ENCODE measurements at regions not wholly inside any gene's neighbourhood (a gene's known extent, or its start where the extent isn't known, plus 50 kb on each side); places are given as distances from the start of the nearest gene placed in this dataset.

DNA sequence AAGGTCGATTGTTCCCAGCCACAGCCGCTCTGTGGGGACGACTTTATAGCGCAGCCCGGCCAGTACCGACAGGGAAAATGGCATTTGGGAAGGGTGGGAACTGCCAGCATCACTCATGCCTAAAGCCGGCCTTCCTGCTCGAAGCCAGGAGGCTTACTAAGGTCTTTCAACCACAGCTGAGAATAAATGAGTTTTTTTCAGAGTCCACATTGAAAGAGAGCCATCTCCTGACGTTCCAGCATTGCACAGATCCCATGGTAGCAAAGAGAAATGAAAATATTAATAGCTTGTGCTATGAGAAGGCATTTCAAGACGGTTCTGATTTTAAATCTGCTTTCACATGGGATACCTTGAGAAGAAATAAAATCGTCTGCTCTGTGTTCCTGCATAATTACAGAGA, 230.2 kb upstream of the IGF1R start:
- TF ChIP-seq, protein P1, sequence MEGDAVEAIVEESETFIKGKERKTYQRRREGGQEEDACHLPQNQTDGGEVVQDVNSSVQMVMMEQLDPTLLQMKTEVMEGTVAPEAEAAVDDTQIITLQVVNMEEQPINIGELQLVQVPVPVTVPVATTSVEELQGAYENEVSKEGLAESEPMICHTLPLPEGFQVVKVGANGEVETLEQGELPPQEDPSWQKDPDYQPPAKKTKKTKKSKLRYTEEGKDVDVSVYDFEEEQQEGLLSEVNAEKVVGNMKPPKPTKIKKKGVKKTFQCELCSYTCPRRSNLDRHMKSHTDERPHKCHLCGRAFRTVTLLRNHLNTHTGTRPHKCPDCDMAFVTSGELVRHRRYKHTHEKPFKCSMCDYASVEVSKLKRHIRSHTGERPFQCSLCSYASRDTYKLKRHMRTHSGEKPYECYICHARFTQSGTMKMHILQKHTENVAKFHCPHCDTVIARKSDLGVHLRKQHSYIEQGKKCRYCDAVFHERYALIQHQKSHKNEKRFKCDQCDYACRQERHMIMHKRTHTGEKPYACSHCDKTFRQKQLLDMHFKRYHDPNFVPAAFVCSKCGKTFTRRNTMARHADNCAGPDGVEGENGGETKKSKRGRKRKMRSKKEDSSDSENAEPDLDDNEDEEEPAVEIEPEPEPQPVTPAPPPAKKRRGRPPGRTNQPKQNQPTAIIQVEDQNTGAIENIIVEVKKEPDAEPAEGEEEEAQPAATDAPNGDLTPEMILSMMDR (IDR thresholded peaks at IDR 0.05; ENCODE audit: insufficient read depth, low read length): no peak
- DNase-seq (ENCODE audit: low read depth): no peak
- H3K4me3 ChIP-seq (ENCODE audit: low read depth, low read length): no peak overlapping the region

DNA sequence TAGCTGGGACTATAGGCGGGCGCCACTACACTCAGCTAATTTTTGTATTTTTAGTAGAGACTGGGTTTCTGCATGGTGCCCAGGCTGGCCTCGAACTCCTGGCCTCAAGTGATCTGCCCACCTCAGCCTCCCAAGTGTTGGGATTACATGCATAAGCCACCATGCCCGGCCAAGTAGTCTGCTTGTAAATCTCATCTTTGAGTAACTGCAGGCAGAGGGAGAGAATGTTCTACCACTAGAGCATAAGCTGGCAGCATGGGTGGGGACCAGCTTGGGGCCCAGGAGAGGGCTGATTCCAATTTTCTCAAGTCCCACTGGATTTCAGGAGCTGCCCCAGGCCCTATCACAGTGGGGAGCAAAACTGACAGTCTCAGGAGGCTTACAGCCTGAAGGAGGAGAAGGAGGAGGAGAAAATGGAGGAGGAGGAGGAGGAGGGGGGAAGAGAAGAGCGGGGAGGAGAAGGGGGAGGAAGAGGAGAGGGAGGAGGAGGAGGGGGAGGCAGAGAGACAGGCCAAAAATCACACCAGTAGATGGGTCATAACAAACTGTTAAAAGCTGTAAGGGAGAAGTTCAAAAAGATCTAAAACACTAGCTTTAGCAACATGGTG, 229.1 kb upstream of the IGF1R start:
- no peak overlapping the region for H3K4me3 ChIP-seq (ENCODE audit: low read depth, low read length)
- no peak for DNase-seq (ENCODE audit: low read depth)
- TF ChIP-seq, protein P1 (IDR thresholded peaks at IDR 0.05; ENCODE audit: insufficient read depth, low read length): no peak

DNA sequence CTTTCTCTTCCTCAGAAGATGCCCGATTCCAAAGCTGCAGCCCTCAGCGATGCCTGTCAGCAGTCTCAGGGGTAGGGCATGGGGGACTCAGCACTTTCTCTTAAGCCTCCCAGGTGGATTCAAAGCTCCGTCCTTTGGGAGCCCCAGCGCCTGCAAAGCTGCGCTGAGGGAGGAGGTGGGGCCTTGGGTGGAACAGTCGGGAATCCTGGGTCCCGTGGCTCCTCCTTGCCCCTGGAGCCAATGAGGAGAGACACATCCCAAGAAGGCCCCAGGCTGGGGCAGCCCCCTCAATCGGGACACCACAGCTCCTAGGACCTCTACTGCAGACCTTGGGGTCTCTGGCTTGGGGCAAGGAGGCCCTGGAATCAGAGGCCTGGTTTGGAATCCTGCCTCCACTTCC, 227.5 kb upstream of the IGF1R start:
- DNase-seq (ENCODE audit: low read depth): no peak
- TF ChIP-seq, protein P1 (IDR thresholded peaks at IDR 0.05; ENCODE audit: insufficient read depth, low read length): no peak

DNA sequence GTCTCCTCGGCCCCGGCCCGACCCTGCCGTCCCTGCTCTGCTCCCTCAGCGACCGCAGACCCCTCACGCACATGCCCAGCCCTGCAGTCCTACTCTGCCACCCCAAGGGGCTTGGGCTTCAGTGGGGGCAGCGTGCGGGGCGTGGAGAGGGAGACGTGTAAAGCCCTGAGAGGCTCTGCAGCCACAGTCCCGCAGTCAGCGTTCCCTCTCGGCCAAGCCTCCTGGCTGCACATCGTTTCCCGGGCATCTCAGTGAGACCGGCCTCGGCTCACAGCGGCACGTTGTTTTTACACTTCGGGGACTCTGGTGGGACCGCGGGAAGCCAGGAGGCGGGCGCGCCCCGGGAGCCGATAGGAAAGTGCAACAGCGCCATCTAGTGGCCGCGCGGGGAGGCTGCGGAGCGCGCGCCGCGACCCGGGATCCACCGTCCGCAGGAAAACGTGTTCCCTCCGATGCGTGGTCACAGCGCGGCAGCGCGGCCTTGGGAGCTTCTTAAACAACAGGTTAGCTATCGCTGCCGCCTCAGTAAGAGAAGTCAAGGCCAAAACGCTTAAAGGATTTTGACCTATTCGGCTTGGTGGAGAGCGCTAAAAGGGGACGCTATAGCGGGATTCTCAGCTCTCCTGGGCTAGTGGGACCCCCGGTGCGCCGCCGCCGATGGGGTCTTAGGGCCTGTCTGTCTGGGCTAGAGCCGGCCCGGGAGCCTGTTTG, 226.8 kb upstream of the IGF1R start:
- TF ChIP-seq, protein P1 (IDR thresholded peaks at IDR 0.05; ENCODE audit: insufficient read depth, low read length): peak; percentile 89
- peak; percentile 20 for DNase-seq (ENCODE audit: low read depth)
- no peak overlapping the region for H3K4me3 ChIP-seq (ENCODE audit: low read depth, low read length)

More for the DNA sequence above, 227.5 kb upstream of the IGF1R start:
- H3K4me3 ChIP-seq (ENCODE audit: low read depth, low read length): no peak overlapping the region

DNA sequence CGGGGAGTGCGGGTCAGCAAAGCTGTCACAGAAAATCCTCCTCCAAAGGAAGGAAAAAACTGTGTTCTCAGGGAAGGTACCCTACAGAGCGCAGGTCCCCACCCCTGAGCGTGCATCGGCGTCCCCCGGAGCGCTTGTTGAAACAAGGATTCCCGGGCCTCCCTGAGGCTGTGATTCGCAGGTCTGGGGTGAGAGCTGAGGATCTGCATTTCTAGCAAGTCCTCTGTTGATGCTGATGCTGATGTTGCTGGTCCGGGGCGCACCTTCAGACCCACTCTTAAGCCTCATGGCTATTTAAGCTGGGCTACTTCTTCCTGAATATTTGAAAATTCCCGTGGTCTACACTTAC, 226.2 kb upstream of the IGF1R start:
- TF ChIP-seq, protein P1 (IDR thresholded peaks at IDR 0.05; ENCODE audit: insufficient read depth, low read length): no peak
- no peak for DNase-seq (ENCODE audit: low read depth)
- no peak overlapping the region for H3K4me3 ChIP-seq (ENCODE audit: low read depth, low read length)

DNA sequence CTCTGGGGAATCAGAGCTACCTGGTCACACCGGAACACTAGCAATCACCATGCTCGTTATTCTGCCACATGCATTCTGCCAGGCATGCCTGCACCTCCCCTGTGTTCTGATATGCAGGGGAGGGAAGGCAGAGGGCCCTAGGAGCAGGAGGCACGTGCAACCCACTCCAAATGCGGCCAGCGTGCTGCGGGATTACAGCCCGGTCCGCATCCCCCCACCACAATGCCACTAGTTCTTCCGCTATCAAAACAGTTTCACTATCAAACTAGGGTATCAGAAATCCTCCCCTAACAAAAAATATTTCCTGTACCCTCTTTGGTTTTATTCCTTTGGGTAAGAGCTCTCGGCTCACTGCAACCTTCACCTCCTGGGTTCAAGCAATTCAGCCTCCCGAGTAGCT, 223.2 kb upstream of the IGF1R start:
- no peak for DNase-seq (ENCODE audit: low read depth)
- TF ChIP-seq, protein P1 (IDR thresholded peaks at IDR 0.05; ENCODE audit: insufficient read depth, low read length): no peak
- H3K4me3 ChIP-seq (ENCODE audit: low read depth, low read length): no peak overlapping the region
